Effector memory CD8-positive, alpha-beta T cell (primary cell): ENCODE measurements at regions not wholly inside any gene's neighbourhood (a gene's known extent, or its start where the extent isn't known, plus 50 kb on each side); places are given as distances from the start of the nearest gene placed in this dataset.

Source experiments
- ATAC-seq: fragments of 150-1000 bp; cut with Tn5 transposase; replicated peaks from 2 replicates; pipeline ENCODE4 v1.10.0; 2021; ENCODE audit warnings: mild to moderate bottlenecking, moderate library complexity
- DNase-seq, 3 experiments: peaks; one replicate each; pipeline ENCODE4 v3.0.0; 2021
- H3K27ac Mint-ChIP-seq, 2 donors: one replicate each; pipeline ENCODE4 v1.8.0; 2022; ENCODE audit warnings: mild to moderate bottlenecking in 2 of 2, mixed read lengths in 2 of 2, moderate library complexity in 2 of 2
- H3K27me3 Mint-ChIP-seq, 2 donors: one replicate each; pipeline ENCODE4 v1.8.0; 2022; ENCODE audit warnings: mixed read lengths in 2 of 2
- H3K36me3 Mint-ChIP-seq: one replicate; pipeline ENCODE4 v1.8.0; 2022; ENCODE audit warnings: mild to moderate bottlenecking, moderate library complexity, mixed read lengths; ENCODE audit not compliant: insufficient read depth
- H3K4me1 Mint-ChIP-seq, 2 donors: one replicate each; pipeline ENCODE4 v1.8.0; 2022; ENCODE audit warnings: low read depth in 2 of 2, mixed read lengths in 2 of 2
- H3K4me3 Mint-ChIP-seq, 2 donors: one replicate each; pipeline ENCODE4 v1.8.0; 2022; ENCODE audit warnings: mild to moderate bottlenecking in 2 of 2, mixed read lengths in 2 of 2, moderate library complexity in 2 of 2
- H3K9me3 Mint-ChIP-seq, 2 donors: one replicate each; pipeline ENCODE4 v1.8.0; 2022; ENCODE audit warnings: mixed read lengths in 2 of 2

DNA sequence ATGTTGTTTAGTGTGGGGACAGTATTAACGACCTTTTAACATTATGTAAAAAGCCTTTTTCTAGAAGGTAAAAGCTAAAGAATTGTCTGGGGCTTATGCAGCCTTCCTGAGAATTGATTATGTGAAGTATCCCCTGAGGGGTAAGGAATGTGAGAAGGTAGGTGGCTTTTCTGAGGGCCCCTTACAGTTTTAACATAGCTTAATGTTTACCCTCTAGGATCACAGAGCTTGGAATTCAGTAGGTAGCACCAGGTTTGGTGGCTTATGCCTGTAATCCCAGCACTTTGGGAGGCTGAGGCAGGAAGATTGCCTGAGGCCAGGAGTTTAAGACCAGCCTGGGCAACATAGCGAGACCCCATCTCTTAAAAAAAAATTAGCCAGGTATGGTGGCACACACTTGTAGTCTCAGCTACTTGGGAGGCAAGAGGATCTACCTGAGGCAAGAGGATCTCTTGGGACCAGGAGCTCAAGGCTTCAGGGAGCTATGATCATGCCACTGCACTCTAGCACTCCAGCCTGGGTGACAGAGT is 101.3 kb downstream of the OLFM4 start:
- H3K4me1 Mint-ChIP-seq: no peaks in the 10 kb centered on the region
- ATAC-seq (no peak), DNase-seq (no peak)
- no peaks in the 10 kb centered on the region for H3K27me3 Mint-ChIP-seq
- H3K36me3 Mint-ChIP-seq: peaks cover 2% of the 10 kb centered on the region
- H3K27ac Mint-ChIP-seq: no peak overlapping the region
- peaks cover 5 to 7% of the 10 kb centered on the region in 2 donors for H3K9me3 Mint-ChIP-seq
- H3K4me3 Mint-ChIP-seq: no peak overlapping the region

DNA sequence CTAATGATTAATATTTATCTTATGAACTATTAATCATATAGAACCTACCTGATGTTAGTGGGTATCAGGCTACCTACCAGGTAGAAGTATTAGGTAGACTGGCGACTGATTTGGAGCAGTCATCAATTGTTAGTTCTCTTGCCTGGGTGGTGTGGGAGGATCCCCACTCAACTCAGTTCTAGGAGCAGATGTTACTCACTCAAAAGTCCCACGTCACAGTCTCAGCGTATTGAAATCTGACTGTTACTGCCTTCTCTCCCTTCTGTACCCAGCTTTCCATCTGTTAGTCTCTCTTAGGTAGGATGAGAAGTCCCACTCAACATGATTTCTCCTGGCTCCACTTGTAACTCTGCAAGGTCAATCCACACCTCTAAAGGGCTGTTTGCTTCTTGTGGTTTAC is 102.7 kb downstream of the OLFM4 start:
- H3K36me3 Mint-ChIP-seq: peaks cover 2% of the 10 kb centered on the region
- no peak overlapping the region for H3K27ac Mint-ChIP-seq
- no peak overlapping the region for H3K4me3 Mint-ChIP-seq
- H3K9me3 Mint-ChIP-seq: peaks cover 5 to 7% of the 10 kb centered on the region in 2 donors
- H3K27me3 Mint-ChIP-seq: no peaks in the 10 kb centered on the region
- H3K4me1 Mint-ChIP-seq: no peaks in the 10 kb centered on the region
- no peak for DNase-seq
- ATAC-seq: no peak

DNA sequence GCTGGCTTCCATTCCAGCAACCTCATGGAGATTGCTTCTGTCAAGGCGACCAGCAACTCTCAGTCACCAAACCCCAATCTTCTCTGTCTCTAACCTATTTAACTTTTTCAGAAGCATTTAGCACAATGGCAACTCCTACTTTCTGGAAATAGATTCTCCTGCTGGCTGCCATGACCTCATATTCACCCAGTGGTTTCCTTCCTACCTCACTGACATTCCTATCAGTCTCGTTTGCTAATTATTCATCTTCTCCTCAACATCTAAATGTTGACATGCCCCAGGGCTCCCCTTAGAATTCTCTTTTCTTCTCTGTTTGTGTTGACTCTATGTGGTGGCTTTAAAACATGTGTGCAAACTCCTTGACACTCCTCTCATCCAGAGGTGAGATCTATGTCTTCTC is 106.7 kb downstream of the OLFM4 start:
- Mint-ChIP-seq H3K4me1 (no peaks in the 10 kb centered on the region), H3K9me3 (no peaks in the 10 kb centered on the region), H3K27ac (no peak overlapping the region), H3K36me3 (no peaks in the 10 kb centered on the region), H3K27me3 (no peaks in the 10 kb centered on the region), H3K4me3 (no peak overlapping the region)
- ATAC-seq (no peak), DNase-seq (no peak)

DNA sequence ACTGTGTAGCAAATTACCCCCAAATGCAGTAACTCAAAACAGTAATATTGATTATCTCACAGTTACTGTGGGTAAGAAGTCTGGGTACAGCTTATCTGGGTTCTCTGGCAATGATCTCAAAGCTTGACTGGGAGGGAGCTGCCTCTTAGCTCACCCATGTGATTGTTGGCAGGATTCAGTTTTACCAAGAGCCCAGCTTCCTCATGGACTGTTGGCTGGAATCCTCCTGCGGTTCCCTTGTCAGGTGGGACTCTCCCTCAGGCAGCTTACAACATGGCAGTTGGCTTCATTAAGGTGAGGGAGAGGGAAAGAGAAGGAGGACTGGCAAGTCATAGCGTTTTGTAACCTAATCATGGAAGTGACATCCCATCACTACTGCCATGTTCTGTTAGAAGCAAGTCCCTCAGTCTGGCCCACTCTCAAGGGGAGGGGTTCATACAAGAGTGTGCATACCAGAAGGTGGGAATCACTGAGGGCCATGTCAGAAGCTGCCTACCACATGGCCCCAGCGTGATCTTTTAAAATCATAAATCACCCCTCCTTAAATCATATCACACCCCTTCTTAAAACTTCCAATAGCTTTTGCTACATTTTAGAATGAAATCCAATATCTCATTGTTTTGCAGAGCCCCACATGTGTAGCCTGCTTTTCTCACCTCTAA is 108.1 kb downstream of the OLFM4 start:
- no peak for DNase-seq
- H3K9me3 Mint-ChIP-seq: no peaks in the 10 kb centered on the region
- H3K27me3 Mint-ChIP-seq: no peaks in the 10 kb centered on the region
- ATAC-seq: no peak
- H3K4me1 Mint-ChIP-seq: no peaks in the 10 kb centered on the region
- no peak overlapping the region for H3K4me3 Mint-ChIP-seq
- no peaks in the 10 kb centered on the region for H3K36me3 Mint-ChIP-seq
- no peak overlapping the region for H3K27ac Mint-ChIP-seq

DNA sequence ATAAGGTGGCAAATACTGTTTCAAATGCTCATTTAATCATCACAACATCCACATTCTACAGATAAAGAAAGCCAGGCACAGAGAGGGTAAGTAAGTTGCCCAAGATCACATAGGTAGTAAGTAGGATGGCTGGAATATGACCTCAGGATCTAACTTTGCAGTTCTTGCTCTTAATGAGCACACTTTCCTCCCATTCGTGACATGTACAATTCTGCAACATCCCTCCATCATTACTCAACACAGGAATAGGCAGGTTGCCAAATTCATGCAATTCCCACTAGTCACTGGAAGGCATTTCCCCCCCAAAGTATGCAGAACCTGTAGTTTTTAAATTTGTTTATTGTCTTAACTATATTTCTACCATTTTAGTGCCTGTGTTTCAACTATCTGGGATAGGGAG is 109.2 kb downstream of the OLFM4 start:
- H3K27me3 Mint-ChIP-seq: no peaks in the 10 kb centered on the region
- no peak for ATAC-seq
- H3K27ac Mint-ChIP-seq: no peak overlapping the region
- no peaks in the 10 kb centered on the region for H3K4me1 Mint-ChIP-seq
- no peaks in the 10 kb centered on the region for H3K36me3 Mint-ChIP-seq
- H3K4me3 Mint-ChIP-seq: no peak overlapping the region
- H3K9me3 Mint-ChIP-seq: no peaks in the 10 kb centered on the region
- no peak for DNase-seq

DNA sequence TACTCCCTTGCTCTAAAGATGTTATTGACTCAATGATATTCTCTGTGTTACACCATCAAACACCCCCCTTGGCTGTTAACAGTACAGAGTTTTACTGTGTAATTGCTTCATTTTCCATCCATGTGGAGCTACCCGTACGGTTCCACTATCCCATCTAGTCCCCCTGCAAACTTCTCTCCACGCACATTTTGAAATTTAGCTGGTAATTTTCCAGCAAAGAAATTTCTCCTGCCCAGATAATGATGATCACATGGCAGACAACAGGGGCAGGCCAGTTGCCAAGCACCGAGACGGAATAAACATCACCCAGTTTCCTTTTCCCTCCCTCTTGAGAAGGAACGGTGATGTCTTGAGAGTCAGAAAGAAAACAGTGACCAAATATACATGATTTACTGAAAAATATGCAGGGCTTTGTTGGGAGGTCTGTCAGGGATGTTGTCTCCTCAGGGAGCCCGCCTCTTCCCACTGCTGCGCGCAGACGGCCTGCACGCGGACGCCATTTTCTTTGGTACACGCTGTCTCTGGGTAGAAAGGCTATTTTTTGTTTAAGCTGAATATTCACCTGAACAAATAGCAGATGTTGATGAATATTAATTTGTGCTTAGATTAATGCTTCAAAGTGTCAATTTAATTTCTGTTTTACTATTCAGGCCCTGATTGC is 109.9 kb downstream of the OLFM4 start:
- no peaks in the 10 kb centered on the region for H3K9me3 Mint-ChIP-seq
- no peaks in the 10 kb centered on the region for H3K27me3 Mint-ChIP-seq
- ATAC-seq: no peak
- H3K36me3 Mint-ChIP-seq: no peaks in the 10 kb centered on the region
- H3K27ac Mint-ChIP-seq: no peak overlapping the region
- H3K4me3 Mint-ChIP-seq: no peak overlapping the region
- no peak for DNase-seq
- no peaks in the 10 kb centered on the region for H3K4me1 Mint-ChIP-seq

DNA sequence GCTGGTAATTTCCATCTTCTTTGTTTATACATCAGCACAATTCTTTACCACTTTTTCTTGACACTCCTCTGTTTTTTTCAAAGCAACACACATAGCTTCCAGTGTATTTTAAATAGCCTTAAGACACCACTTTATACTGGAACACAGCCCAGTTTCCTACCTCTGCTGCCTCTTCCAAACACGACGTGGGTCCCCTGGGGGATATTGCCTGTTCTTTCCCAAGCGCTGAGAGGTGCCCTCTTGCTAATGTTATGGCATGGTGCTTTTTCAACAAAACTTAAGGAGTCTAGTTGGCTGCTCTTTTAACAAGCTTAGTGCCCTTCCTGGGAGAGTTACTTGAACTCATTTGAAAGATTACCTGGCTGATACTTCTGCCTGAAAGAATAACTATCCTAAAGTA is 112.7 kb downstream of the OLFM4 start:
- Mint-ChIP-seq H3K27me3 (peaks cover 4 to 9% of the 10 kb centered on the region in 2 donors), H3K27ac (no peak overlapping the region), H3K4me1 (no peaks in the 10 kb centered on the region), H3K36me3 (no peaks in the 10 kb centered on the region), H3K9me3 (no peaks in the 10 kb centered on the region), H3K4me3 (no peak overlapping the region)
- DNase-seq (no peak), ATAC-seq (no peak)

DNA sequence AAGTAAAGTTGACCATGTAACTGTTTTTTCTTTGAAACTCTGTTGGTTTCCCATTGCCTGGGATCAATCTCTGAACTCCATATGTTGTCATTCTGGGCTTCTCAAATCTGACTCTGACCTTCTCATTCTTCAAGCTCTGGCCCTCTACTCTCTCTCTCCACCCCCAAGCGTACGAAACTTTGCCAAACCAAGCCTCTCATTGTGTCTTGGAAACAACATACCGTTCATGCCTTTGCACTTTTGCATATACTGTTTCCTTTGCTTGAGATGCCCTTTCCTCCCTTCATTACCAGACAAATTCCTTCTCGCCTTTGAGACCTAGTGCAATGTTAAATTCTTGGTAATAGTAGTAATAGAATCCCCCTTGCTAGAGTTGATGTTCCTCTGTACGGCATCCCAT is 113.7 kb downstream of the OLFM4 start:
- H3K9me3 Mint-ChIP-seq: no peaks in the 10 kb centered on the region
- no peaks in the 10 kb centered on the region for H3K36me3 Mint-ChIP-seq
- H3K27me3 Mint-ChIP-seq: peaks cover 4 to 9% of the 10 kb centered on the region in 2 donors
- DNase-seq: no peak
- no peak for ATAC-seq
- H3K4me1 Mint-ChIP-seq: no peaks in the 10 kb centered on the region
- H3K27ac Mint-ChIP-seq: no peak overlapping the region
- H3K4me3 Mint-ChIP-seq: no peak overlapping the region

DNA sequence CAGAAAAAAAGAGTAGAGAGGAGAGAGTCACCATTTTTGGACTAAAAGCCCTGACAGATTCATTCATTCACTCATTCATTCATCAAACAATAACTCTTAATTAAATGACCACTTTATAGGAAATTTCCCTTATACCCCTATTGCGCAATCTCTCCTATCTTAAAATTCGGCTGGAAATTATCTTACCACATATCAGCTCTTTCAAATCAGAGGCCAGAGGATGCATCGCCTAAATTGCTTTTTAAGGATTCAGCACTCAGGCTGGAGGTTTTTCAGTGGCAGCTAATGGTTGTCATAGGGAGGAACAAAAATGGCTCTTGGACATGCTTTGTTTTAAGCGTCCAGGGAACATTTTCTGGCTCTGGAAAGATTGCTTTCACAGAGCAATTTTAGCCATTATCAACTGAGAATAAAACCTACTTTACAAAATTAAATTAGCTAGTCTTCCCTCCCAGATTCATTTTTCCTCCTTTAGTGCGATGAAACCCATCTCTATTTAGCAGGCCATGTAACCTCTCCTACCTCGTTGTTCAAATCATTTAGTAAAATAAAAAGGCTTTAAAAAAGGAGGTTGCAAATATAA is 115.2 kb downstream of the OLFM4 start:
- H3K4me1 Mint-ChIP-seq: no peaks in the 10 kb centered on the region
- no peaks in the 10 kb centered on the region for H3K9me3 Mint-ChIP-seq
- no peaks in the 10 kb centered on the region for H3K36me3 Mint-ChIP-seq
- H3K27me3 Mint-ChIP-seq: peaks cover 4 to 9% of the 10 kb centered on the region in 2 donors
- no peak for ATAC-seq
- no peak for DNase-seq
- no peak overlapping the region for H3K4me3 Mint-ChIP-seq
- H3K27ac Mint-ChIP-seq: no peak overlapping the region

DNA sequence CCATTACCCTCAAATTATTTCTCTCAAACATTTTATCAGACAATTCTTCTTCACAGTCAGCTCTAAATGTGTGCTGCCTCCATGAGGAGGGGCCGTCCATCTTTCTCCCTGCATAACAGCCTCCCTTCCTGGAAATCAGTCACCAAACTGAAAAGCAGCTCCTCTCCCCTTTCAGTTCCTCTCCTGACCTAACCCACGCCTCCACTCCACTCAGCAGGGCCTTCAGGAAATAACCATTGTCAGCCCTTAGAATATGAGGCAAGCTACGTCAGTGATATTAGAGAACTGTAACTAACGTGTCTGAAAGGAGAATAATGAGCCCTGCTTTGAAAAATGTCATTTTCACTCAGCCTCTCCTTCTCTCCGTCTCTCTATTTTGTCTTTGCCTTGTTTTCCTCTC is 116.2 kb downstream of the OLFM4 start:
- H3K4me3 Mint-ChIP-seq: no peak overlapping the region
- H3K36me3 Mint-ChIP-seq: no peaks in the 10 kb centered on the region
- DNase-seq (no peak), ATAC-seq (no peak)
- H3K27ac Mint-ChIP-seq: no peak overlapping the region
- H3K27me3 Mint-ChIP-seq: peaks cover 4 to 9% of the 10 kb centered on the region in 2 donors
- H3K9me3 Mint-ChIP-seq: no peaks in the 10 kb centered on the region
- H3K4me1 Mint-ChIP-seq: no peaks in the 10 kb centered on the region

DNA sequence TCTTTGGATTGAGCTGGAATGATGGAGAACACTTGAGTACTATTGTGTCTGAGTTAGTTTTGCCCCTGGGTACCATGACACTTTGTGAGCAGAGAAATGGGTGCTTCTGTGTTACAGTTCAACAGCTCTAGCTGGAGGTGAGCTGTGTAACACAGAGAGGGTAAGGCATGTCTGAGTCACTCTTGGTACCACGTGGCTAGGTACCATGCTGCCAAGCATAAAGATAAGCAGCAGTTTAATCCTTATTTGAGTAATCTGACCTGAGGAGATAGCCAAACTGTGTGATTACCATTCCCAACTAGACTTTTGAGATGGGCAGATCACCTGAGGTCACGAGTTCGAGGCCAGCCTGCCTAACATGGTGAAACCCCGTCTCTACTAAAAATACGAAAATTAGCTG is 122.0 kb downstream of the OLFM4 start:
- DNase-seq: no peak
- ATAC-seq: no peak
- Mint-ChIP-seq H3K27ac (no peak overlapping the region), H3K9me3 (no peaks in the 10 kb centered on the region), H3K4me1 (no peaks in the 10 kb centered on the region), H3K4me3 (no peak overlapping the region), H3K27me3 (peaks cover 0 to 9% of the 10 kb centered on the region in 2 donors), H3K36me3 (no peaks in the 10 kb centered on the region)

DNA sequence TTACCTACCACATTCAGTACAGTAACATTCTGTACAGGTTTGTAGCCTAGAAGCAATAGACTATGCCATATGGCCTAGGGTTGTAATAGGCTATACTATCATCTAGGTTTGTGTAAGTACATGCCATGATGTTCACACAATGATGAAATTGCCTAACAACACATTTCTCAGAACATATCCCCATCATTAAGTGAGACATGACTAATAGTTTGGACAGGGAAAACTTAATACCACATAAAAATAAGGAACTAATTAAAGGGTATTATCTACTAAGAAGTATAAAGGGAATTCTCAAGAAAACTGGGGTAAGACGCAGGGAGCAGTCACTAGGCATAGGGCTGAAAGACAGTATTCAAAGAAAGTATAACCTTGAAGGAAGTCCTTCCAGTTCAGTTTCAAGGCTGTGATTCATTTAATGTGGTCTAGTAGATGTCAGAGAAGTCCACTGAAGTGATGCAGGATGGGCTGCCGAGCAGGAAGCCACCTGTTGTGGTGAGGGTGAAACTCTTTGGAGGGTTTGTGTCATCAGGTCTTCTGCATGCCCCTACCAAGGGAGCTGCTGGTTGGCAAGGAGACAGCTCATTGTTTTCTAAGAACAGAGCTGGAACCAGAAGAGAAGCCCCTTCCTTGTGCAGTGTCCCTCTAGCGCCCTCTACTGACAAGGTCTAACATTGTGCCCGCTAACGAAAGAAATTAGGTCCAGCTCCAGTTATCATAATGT is 122.9 kb downstream of the OLFM4 start:
- DNase-seq (no peak), ATAC-seq (peak; percentile 24)
- H3K36me3 Mint-ChIP-seq: no peaks in the 10 kb centered on the region

DNA sequence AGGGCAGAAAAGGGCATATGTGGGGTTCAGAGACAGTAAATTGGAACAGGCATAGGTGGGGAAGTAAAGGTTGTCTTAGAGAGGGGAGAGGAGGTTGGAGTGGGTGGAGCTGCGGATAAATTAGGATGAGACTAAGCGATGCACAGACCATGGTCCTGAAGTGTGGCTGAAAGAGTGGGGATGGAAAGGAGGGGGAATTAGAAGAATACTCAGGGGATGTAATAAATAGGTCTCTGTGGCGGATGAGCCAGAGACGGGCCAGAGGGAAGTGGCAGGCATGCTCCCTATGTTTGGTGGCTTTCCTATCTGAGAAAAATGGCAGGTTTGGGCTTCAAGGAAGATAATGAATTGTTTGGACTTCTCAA is 123.4 kb downstream of the OLFM4 start:
- H3K36me3 Mint-ChIP-seq: no peaks in the 10 kb centered on the region
- H3K4me3 Mint-ChIP-seq: no peak overlapping the region
- no peaks in the 10 kb centered on the region for H3K9me3 Mint-ChIP-seq
- no peak for ATAC-seq
- no peak for DNase-seq
- H3K27me3 Mint-ChIP-seq: peaks cover 0 to 9% of the 10 kb centered on the region in 2 donors
- no peaks in the 10 kb centered on the region for H3K4me1 Mint-ChIP-seq
- H3K27ac Mint-ChIP-seq: no peak overlapping the region

More for the DNA sequence above, 122.9 kb downstream of the OLFM4 start:
- H3K9me3 Mint-ChIP-seq: no peaks in the 10 kb centered on the region
- no peaks in the 10 kb centered on the region for H3K4me1 Mint-ChIP-seq
- peaks cover 0 to 9% of the 10 kb centered on the region in 2 donors for H3K27me3 Mint-ChIP-seq
- H3K4me3 Mint-ChIP-seq: no peak overlapping the region
- no peak overlapping the region for H3K27ac Mint-ChIP-seq
